ENCODE measurements at regions not wholly inside any gene's neighbourhood (a gene's known extent, or its start where the extent isn't known, plus 50 kb on each side); places are given as distances from the start of the nearest gene placed in this dataset.
"Not testable (repeated sequence)": the region's sequence is repeated elsewhere in the genome, so short reads cannot be mapped to it uniquely, and the experiment has no call there.

DNA sequence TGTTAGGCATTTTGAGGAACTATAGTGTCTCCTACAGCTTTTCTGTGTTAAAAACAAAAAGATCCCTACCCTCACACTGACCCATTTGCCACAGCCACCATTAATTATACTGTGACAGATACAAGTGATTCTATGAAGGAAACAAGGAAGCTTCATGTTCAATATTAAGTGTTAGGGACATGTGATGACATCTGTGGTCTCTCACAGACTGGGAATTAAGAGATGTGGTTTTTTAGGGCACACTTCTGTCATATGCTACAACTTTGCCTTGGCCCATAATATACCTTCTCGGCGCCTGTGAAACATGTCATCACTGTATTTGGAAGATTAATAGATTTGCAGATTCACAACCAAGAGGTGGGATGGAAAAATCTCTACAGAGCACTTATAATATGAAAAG lies 102.9 kb upstream of the TCF21 start:
- FAIRE-seq = no peak
- TF ChIP-seq POLR2A (IDR thresholded peaks at IDR 0.05; ENCODE audit: low read depth, low read length) = no peak
- TF ChIP-seq TAF1 (IDR thresholded peaks at IDR 0.05; ENCODE audit: low read depth, low read length) = no peak
- no peak for TF ChIP-seq POLR2AphosphoS5 (IDR thresholded peaks at IDR 0.05; ENCODE audit: low read depth, low read length)
- no peak for TF ChIP-seq PAX5 (IDR thresholded peaks at IDR 0.05; ENCODE audit: insufficient read depth, low read length, severe bottlenecking)
- TF ChIP-seq SPI1 (IDR thresholded peaks at IDR 0.05; ENCODE audit: low read depth, low read length) = no peak
- no peak for TF ChIP-seq POU2F2 (IDR thresholded peaks at IDR 0.05; ENCODE audit: low read depth, low read length)

DNA sequence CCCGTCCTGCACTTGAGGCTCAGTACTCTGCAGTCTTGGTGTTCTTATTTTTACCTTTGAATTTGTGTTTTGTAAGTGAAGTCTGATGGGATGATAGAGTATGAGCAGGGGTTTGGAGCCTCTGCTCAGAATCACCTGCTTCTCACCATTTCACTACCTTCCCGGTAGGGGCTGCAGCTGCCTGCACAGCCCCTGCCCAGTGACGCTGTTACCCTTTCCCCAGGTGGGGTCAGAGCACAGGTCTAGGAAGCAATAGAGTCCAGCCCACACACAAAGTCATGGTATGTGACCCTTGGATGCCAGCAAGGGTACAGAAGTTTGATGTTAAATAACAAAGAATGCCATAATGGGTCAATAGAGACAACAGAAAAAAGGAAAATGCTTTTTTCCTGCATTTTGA lies 101.8 kb upstream of the TCF21 start:
- no peak for DNase-seq (ENCODE audit: insufficient read length, low spot score)
- no peak for TF ChIP-seq POU2F2 (IDR thresholded peaks at IDR 0.05; ENCODE audit: low read depth, low read length)
- no peak for TF ChIP-seq SPI1 (IDR thresholded peaks at IDR 0.05; ENCODE audit: low read depth, low read length)
- TF ChIP-seq POLR2A (IDR thresholded peaks at IDR 0.05; ENCODE audit: low read depth, low read length) = no peak
- TF ChIP-seq POLR2AphosphoS5 (IDR thresholded peaks at IDR 0.05; ENCODE audit: low read depth, low read length) = no peak
- TF ChIP-seq TAF1 (IDR thresholded peaks at IDR 0.05; ENCODE audit: low read depth, low read length) = no peak
- TF ChIP-seq PAX5 (IDR thresholded peaks at IDR 0.05; ENCODE audit: insufficient read depth, low read length, severe bottlenecking) = no peak
- no peak for FAIRE-seq

More for the DNA sequence above, 102.9 kb upstream of the TCF21 start:
- DNase-seq (ENCODE audit: insufficient read length, low spot score) = no peak

DNA sequence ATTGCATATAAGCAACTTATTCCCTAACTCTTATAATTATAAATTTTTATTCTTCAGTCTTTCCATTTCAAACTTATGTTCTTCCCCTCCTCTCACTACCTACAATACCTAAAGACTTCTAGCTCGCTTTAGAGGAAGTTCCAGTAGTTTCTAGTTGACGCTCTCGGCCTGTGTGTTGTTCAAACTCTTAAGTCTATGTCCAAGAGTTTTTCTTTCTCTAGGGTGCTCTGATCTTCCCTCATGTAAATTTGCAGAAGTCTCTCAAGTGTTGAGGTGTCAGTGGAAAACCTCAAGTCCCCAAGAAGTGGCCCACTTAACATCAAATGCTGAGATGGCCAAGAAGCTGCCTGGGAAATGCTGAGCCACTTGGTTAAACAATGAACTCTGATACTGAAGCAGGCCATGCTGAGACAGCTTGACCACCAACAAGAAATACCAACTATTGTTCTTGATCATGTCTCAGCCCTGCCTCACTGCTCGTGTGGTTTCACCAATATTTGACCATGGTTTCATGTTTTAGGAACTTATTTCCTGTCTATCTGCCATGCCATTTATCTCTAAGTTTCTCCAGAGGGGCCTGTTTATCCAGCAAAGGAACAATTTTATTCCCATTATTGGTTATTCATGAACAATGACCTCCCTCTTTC lies 100.9 kb upstream of the TCF21 start:
- DNase-seq (ENCODE audit: insufficient read length, low spot score) (no peak), FAIRE-seq (no peak)
- no peak for TF ChIP-seq POLR2A (IDR thresholded peaks at IDR 0.05; ENCODE audit: low read depth, low read length)
- TF ChIP-seq POLR2AphosphoS5 (IDR thresholded peaks at IDR 0.05; ENCODE audit: low read depth, low read length) = no peak
- TF ChIP-seq TAF1 (IDR thresholded peaks at IDR 0.05; ENCODE audit: low read depth, low read length) = no peak
- no peak for TF ChIP-seq PAX5 (IDR thresholded peaks at IDR 0.05; ENCODE audit: insufficient read depth, low read length, severe bottlenecking)
- no peak for TF ChIP-seq POU2F2 (IDR thresholded peaks at IDR 0.05; ENCODE audit: low read depth, low read length)
- no peak for TF ChIP-seq SPI1 (IDR thresholded peaks at IDR 0.05; ENCODE audit: low read depth, low read length)

GRCh38 chr6:133788556-133788955 lies 100.4 kb upstream of the TCF21 start:
- TF ChIP-seq POU2F2 (IDR thresholded peaks at IDR 0.05; ENCODE audit: low read depth, low read length) (no peak), PAX5 (IDR thresholded peaks at IDR 0.05; ENCODE audit: insufficient read depth, low read length, severe bottlenecking) (no peak), POLR2A (IDR thresholded peaks at IDR 0.05; ENCODE audit: low read depth, low read length) (no peak), POLR2AphosphoS5 (IDR thresholded peaks at IDR 0.05; ENCODE audit: low read depth, low read length) (no peak), TAF1 (IDR thresholded peaks at IDR 0.05; ENCODE audit: low read depth, low read length) (no peak), SPI1 (IDR thresholded peaks at IDR 0.05; ENCODE audit: low read depth, low read length) (no peak)
- DNase-seq (ENCODE audit: insufficient read length, low spot score) = no peak
- FAIRE-seq = no peak

GRCh38 chr6:133789449-133789848 lies 99.5 kb upstream of the TCF21 start:
- not testable (repeated sequence) for FAIRE-seq; DNase-seq (ENCODE audit: insufficient read length, low spot score)

DNA sequence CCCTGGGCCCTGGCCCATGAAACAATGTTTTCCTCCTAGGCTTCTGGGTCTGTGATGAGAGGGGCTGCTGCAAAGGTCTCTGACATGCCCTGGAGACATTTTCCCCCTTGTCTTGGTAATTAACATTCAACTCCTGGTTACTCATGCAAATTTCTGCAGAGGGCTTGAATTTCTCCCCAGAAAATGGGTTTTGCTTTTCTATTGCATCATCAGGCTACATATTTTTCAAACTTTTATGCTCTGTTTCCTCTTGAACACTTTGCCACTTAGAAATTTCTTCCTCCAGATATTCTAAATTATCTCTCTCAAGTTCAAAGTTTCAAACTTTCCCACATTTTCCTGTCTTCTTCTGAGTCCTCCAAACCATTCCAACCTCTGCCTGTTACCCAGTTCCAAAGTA lies 98.2 kb upstream of the TCF21 start:
- not testable (repeated sequence) for FAIRE-seq; DNase-seq (ENCODE audit: insufficient read length, low spot score)

DNA sequence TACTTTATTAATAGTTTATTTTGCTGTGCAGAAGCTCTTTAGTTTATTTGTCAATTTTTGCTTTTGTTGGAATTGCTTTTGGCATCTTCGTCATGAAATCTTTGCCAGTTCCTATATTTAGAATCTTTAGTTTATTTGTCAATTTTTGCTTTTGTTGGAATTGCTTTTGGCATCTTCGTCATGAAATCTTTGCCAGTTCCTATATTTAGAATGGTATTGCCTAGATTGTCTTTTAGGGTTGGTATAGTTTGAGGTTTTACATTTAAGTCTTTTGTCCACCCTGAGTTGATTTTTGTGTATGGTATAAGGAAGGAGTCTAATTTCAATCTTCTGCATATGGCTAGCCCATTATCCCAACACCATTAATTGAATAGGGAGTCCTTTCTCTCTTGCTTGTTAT lies 93.9 kb upstream of the TCF21 start:
- not testable (repeated sequence) for FAIRE-seq; DNase-seq (ENCODE audit: insufficient read length, low spot score)

- no peak for FAIRE-seq
- TF ChIP-seq SPI1 (IDR thresholded peaks at IDR 0.05; ENCODE audit: low read depth, low read length) (no peak), POLR2AphosphoS5 (IDR thresholded peaks at IDR 0.05; ENCODE audit: low read depth, low read length) (no peak), PAX5 (IDR thresholded peaks at IDR 0.05; ENCODE audit: insufficient read depth, low read length, severe bottlenecking) (no peak), POLR2A (IDR thresholded peaks at IDR 0.05; ENCODE audit: low read depth, low read length) (no peak), POU2F2 (IDR thresholded peaks at IDR 0.05; ENCODE audit: low read depth, low read length) (no peak), TAF1 (IDR thresholded peaks at IDR 0.05; ENCODE audit: low read depth, low read length) (no peak)
Observed at GRCh38 chr6:133796235-133796634, 92.7 kb upstream of the TCF21 start.

GRCh38 chr6:133799043-133799442 lies 89.9 kb upstream of the TCF21 start:
- no peak for FAIRE-seq
- TF ChIP-seq SPI1 (IDR thresholded peaks at IDR 0.05; ENCODE audit: low read depth, low read length) (no peak), TAF1 (IDR thresholded peaks at IDR 0.05; ENCODE audit: low read depth, low read length) (no peak), POLR2AphosphoS5 (IDR thresholded peaks at IDR 0.05; ENCODE audit: low read depth, low read length) (no peak), POU2F2 (IDR thresholded peaks at IDR 0.05; ENCODE audit: low read depth, low read length) (no peak), PAX5 (IDR thresholded peaks at IDR 0.05; ENCODE audit: insufficient read depth, low read length, severe bottlenecking) (no peak), POLR2A (IDR thresholded peaks at IDR 0.05; ENCODE audit: low read depth, low read length) (no peak)
- no peak for DNase-seq (ENCODE audit: insufficient read length, low spot score)

More at GRCh38 chr6:133796235-133796634, 92.7 kb upstream of the TCF21 start:
- DNase-seq (ENCODE audit: insufficient read length, low spot score) = no peak

DNA sequence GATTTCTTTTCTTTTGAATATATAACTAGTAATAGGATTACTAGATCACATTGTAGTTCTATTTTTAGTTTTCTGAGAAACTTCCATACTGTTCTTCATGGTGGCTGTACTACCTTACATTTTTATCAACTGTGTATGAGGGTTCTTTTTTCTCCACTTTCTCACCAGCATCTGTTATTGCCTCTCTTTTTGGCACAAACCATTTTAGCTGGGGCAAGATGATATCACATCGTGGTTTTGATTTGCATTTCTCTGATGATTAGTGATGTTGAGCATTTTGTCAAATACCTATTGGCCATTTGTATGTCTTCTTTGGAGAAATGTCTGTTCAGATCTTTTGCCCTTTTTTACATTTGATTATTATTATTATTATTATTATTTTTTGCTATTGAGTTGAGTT lies 86.1 kb upstream of the TCF21 start:
- no peak for FAIRE-seq
- DNase-seq (ENCODE audit: insufficient read length, low spot score) = no peak
- TF ChIP-seq POU2F2 (IDR thresholded peaks at IDR 0.05; ENCODE audit: low read depth, low read length) = no peak
- TF ChIP-seq TAF1 (IDR thresholded peaks at IDR 0.05; ENCODE audit: low read depth, low read length) = no peak
- no peak for TF ChIP-seq SPI1 (IDR thresholded peaks at IDR 0.05; ENCODE audit: low read depth, low read length)
- TF ChIP-seq POLR2A (IDR thresholded peaks at IDR 0.05; ENCODE audit: low read depth, low read length) = no peak
- TF ChIP-seq PAX5 (IDR thresholded peaks at IDR 0.05; ENCODE audit: insufficient read depth, low read length, severe bottlenecking) = no peak
- TF ChIP-seq POLR2AphosphoS5 (IDR thresholded peaks at IDR 0.05; ENCODE audit: low read depth, low read length) = no peak

- DNase-seq (ENCODE audit: insufficient read length, low spot score) (no peak), FAIRE-seq (no peak)
- TF ChIP-seq POLR2AphosphoS5 (IDR thresholded peaks at IDR 0.05; ENCODE audit: low read depth, low read length) (no peak), SPI1 (IDR thresholded peaks at IDR 0.05; ENCODE audit: low read depth, low read length) (no peak), POU2F2 (IDR thresholded peaks at IDR 0.05; ENCODE audit: low read depth, low read length) (no peak), TAF1 (IDR thresholded peaks at IDR 0.05; ENCODE audit: low read depth, low read length) (no peak), POLR2A (IDR thresholded peaks at IDR 0.05; ENCODE audit: low read depth, low read length) (no peak), PAX5 (IDR thresholded peaks at IDR 0.05; ENCODE audit: insufficient read depth, low read length, severe bottlenecking) (no peak)
Observed at GRCh38 chr6:133804265-133804664, 84.6 kb upstream of the TCF21 start.

Data from GM12891 (cell line).